GM21528 (cell line): ENCODE measurements at regions not wholly inside any gene's neighbourhood (a gene's known extent, or its start where the extent isn't known, plus 50 kb on each side); places are given as distances from the start of the nearest gene placed in this dataset.
"Not testable (repeated sequence)": the region's sequence is repeated elsewhere in the genome, so short reads cannot be mapped to it uniquely, and the experiment has no call there.

Experiments
- ATAC-seq: cut with Tn5 transposase; IDR thresholded peaks from one replicate; pipeline ENCODE4 v1.9.1; 2021; ENCODE audit warnings: mild to moderate bottlenecking, moderate library complexity; ENCODE audit not compliant: unreplicated experiment, low FRiP score

- no peak for ATAC-seq
Observed at GRCh38 chr3:163753033-163753432, 1325.3 kb downstream of the SI start.

GRCh38 chr3:163745204-163745603 is 1333.1 kb downstream of the SI start:
- ATAC-seq: no peak

GRCh38 chr3:163735394-163735793 is 1342.9 kb downstream of the SI start:
- ATAC-seq: no peak

- no peak for ATAC-seq
Observed at GRCh38 chr3:163730684-163731083, 1347.6 kb downstream of the SI start.

GRCh38 chr3:163726125-163726524 is 1352.2 kb downstream of the SI start:
- no peak for ATAC-seq

DNA sequence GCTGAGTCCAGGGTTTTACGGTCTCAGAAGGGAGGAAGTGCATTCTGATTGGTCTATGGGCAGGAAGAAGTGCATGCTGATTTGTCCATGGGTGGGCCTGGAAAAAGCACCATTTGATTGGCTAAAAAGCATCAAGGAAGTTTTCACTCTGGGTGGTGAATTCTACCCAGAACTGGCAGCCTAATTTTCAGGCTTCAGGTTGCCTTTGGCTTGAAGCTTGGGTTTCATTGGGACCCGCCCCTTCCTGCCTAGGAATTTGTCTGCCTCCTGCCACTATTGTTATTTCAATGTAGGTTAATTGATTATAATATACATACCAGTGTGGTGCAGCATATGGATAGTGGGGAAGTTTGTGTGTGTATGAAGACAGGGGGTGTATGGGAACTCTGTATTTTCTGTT is 1355.9 kb downstream of the SI start:
- no peak for ATAC-seq

GRCh38 chr3:163721596-163721995 is 1356.7 kb downstream of the SI start:
- ATAC-seq: no peak

GRCh38 chr3:163717377-163717776 is 1360.9 kb downstream of the SI start:
- ATAC-seq: no peak

DNA sequence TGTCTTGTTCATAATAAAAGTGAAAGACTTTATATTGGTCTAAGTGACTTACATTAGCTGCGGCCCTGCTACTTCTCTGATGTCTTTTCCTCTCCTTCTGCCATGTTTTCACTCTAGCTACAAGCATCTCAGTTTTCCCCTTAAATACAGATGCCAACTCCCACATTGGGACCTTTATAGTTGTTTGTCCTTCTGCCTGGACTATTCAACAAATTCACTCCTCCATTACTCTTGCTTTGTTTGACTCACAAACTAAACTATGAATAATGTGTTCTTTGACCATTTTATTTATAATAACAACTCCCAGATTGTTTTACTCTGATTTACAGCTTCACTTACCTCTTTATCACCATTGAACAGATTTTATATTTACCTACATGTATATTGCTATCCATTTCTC is 1369.9 kb downstream of the SI start:
- ATAC-seq: no peak

DNA sequence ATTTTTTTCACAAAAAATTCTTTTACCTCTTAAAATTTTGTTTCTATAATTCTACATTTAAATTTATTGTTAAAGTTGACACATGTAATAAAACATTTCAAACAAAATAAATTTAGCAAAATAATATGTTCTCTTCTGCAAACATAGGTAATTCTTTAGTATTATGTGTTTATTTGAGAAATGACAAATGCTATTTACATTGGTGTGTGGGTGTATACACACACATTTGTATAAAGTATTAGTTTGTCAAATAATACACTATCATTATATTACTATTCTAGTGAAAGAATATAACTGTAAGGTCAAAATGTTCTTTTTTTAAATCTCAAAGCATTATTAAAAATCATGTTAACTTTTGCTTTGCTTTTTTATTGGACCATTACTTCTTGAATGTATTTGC is 1370.6 kb downstream of the SI start:
- ATAC-seq: no peak

- ATAC-seq: not testable (repeated sequence)
Observed at GRCh38 chr3:163698221-163698620, 1380.1 kb downstream of the SI start.

DNA sequence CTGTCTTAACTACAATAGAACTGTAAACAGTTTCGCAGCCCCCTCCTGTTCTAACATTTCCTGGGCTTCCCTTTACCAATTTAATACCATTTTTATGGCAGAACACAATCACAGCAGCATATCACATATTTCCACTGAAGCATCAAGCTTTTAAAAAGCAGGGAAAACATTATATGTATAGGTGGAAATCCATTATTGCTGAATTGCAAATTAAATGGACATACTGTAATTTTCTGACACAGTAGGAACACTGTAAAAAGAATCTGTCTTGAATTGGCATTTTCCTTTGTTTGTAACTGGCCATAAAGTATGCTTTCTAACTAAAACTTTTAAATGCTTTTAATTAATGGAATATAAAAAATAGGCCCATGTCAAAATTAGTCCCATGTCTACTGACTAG is 1385.8 kb downstream of the SI start:
- ATAC-seq: no peak

- no peak for ATAC-seq
Observed at GRCh38 chr3:163684651-163685050, 1393.6 kb downstream of the SI start.

DNA sequence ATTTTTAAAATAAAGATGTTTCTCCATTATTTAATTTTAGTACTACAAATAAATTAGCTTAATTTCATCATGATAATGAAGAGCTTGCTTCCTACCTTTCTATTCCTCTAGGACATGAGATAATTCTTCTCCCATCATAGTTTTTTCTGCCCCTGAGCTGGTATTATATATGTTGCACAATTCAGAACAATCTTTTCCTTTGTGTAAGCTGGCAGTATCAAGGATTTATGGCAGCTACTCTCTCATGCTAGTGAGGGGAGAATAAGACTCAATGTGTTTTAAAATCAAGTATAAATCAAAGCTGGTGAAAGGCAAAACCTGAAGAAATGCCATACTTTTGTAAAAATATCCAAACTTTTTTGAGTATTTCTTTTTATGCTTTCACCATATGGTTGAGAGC is 1405.3 kb downstream of the SI start:
- ATAC-seq: no peak

- no peak for ATAC-seq
Observed at GRCh38 chr3:163671201-163671600, 1407.1 kb downstream of the SI start.

GRCh38 chr3:163664466-163664865 is 1413.8 kb downstream of the SI start:
- ATAC-seq: no peak

DNA sequence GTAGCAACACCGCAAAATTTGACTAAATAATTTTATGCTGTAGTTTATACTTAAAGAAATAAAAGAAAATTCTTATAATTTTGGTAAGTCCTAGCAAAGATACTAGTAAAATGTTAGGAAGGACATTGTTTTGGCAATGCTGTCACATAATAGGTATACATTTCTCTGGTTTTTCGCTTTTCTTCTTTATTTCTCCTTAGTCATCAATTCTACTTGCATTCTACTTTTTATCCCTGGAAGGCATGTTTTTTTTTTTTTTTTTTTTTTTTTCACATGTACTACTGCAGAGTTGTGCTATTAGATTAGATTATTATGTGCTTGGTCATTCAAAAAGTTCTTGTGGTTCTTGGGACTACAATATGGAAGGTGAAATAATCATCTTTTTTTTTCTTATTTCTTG is 1421.2 kb downstream of the SI start:
- no peak for ATAC-seq

DNA sequence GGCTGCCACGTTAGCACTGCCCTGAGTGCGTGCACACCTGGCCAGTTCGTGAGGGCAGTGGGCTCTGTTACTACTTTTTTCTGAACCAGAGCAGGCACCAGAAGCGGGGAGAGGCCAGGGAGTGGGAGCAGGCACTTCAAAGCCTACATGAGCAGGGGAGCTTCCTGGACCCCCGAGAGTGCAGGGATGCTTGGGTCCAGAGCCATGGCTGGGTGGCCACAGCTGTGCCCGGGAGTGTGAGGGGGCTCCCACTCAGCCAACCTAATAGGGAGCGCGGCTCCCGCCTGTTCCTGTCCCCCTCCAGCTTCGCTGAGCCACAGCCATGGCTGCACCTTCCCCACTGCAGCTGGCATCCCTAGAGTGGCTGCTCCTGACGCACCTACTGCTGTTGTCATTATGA is 1423.3 kb downstream of the SI start:
- ATAC-seq: no peak

- no peak for ATAC-seq
Observed at GRCh38 chr3:163644172-163644571, 1434.1 kb downstream of the SI start.

DNA sequence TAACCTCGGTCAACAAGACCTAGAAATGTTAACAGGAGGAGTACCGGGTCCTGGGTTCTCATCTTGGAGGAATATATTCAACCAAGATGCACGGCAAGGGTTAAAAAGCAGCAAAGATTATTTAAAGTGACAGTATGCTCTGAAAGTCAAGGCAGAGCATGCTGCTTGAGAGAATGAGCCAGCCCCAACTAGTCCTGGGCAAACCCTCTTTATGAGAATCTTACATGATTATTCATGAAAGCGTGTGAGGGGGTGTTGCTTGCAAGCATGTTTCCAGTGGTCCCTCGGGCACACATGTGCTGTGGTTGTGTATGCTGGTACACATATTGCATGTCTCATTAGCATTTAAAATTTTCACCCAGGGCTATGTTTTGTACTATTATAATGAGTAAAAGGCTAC is 1445.6 kb downstream of the SI start:
- no peak for ATAC-seq

DNA sequence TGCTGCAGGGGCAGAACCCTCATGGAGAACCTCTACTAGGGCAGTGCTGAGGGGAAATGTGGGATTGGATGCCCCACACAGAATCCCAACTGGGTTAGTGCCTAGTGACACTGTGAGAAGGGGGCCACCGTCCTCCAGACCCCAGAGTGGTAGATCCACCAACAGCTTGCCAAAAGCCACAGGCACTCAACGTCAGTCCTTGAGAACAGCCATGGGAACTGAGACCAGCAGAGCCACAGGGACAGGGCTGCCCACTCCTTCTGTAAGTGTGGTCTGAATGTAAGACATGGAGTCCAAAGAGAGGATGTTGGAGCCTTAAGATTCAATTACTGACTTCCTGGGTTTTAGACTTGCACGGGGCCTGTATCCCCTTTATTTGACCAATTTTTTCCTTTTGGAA is 1451.5 kb downstream of the SI start:
- no peak for ATAC-seq

- ATAC-seq: no peak
Observed at GRCh38 chr3:163622384-163622783, 1455.9 kb downstream of the SI start.

DNA sequence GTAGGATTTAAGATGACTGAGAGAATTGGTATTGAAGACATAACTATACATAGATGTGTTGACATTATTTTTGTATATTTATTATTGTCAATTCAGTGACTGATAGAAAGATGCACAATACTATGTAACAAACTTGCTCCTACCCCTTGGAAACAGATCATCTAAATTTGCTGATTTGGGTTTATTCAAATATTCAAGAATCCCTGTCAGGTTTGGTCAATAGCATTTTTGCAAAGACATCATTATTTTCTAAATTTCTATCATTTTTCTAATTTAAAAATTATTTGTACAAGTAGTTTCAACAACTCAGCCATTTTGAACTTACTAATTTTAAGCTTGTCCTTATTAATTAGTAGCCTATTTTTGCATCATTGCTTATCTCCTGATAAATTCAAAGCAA is 1463.4 kb downstream of the SI start:
- no peak for ATAC-seq

DNA sequence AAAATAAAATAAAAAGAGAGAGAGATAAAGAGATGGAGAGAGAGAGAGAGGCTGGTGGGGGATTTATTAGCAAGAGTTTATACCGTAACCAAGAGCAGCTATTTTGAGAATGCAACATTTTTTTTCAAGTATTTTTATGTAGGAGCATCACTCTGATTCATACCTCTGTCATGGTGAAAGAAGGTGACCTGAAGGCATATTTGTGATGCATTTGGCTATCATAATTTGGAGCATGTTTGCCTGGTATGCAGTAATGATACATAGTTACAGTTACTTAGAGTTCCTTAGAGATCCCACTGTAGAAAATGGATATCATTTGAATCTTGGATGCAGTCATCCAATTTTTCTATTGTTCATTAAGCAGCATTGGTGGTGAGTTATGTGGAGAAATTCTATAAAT is 1472.4 kb downstream of the SI start:
- ATAC-seq: no peak
